Ovary (tissue), 3 donors: ENCODE measurements at regions not wholly inside any gene's neighbourhood (a gene's known extent, or its start where the extent isn't known, plus 50 kb on each side); places are given as distances from the start of the nearest gene placed in this dataset.

ENCODE experiments used
- CTCF ChIP-seq, 3 donors: fragments of 450-650 bp in 2 of 3; fragments of 200-600 bp in 1 of 3; IDR thresholded peaks; one replicate each; pipeline versions ENCODE4 v1.5.1 to v1.8.0; 2016 to 2022; ENCODE audit warnings: antibody characterized with exemption in 3 of 3, mild to moderate bottlenecking in 1 of 3
- EP300 ChIP-seq: sonication (generic); formaldehyde crosslinking; IDR thresholded peaks from one replicate; pipeline ENCODE4 v1.6.1; 2017; ENCODE audit warnings: antibody characterized with exemption
- POLR2A ChIP-seq: fragments of 450-650 bp; IDR thresholded peaks from one replicate; pipeline ENCODE4 v1.6.1; 2017; ENCODE audit warnings: antibody characterized with exemption, mild to moderate bottlenecking, moderate library complexity
- donor health status: DM: no; HTN: no; CAD: no.

- TF ChIP-seq CTCF (IDR thresholded peaks at IDR 0.05): no peak
- TF ChIP-seq POLR2A: no peak
- no peak for TF ChIP-seq EP300
Observed at GRCh38 chr9:36486933-36487481, 85.7 kb upstream of the MELK start.
